Natural killer cell treated with Interleukin-12 subunit alpha and Interleukin-12 subunit beta and Interleukin-15 and Interleukin-18, amount 100 ng/mL, for 72 hours (primary cell): ENCODE measurements at regions not wholly inside any gene's neighbourhood (a gene's known extent, or its start where the extent isn't known, plus 50 kb on each side); places are given as distances from the start of the nearest gene placed in this dataset.
"Not testable (repeated sequence)": the region's sequence is repeated elsewhere in the genome, so short reads cannot be mapped to it uniquely, and the experiment has no call there.

ENCODE experiments used
- ATAC-seq, 2 donors: fragments of 150-1000 bp; cut with Tn5 transposase in 1 of 2; sonication (Bioruptor Pico), chemical (Tn5 transposase) in 1 of 2; 2 replicates each; pipeline ENCODE4 v1.10.0; 2021
- DNase-seq: peaks from one replicate; pipeline ENCODE4 v3.0.0; 2022; ENCODE audit warnings: low spot score
- H3K27ac Mint-ChIP-seq, 2 donors: 1 replicate in 1 of 2; 2 replicates in 1 of 2; pipeline ENCODE4 v1.8.0; 2022; ENCODE audit warnings: mixed read lengths in 2 of 2, mild to moderate bottlenecking in 1 of 2, moderate library complexity in 1 of 2
- H3K27me3 Mint-ChIP-seq, 2 donors: 1 replicate in 1 of 2; 2 replicates in 1 of 2; pipeline ENCODE4 v1.8.0; 2022; ENCODE audit warnings: mixed read lengths in 2 of 2
- H3K36me3 Mint-ChIP-seq: one replicate; pipeline ENCODE4 v1.8.0; 2022; ENCODE audit warnings: mixed read lengths
- H3K4me1 Mint-ChIP-seq, 2 donors: 1 replicate in 1 of 2; 2 replicates in 1 of 2; pipeline ENCODE4 v1.8.0; 2022; ENCODE audit warnings: low read depth in 2 of 2, mixed read lengths in 2 of 2, mild to moderate bottlenecking in 1 of 2
- H3K4me3 Mint-ChIP-seq: one replicate; pipeline ENCODE4 v1.8.0; 2022; ENCODE audit warnings: mixed read lengths
- H3K9me3 Mint-ChIP-seq: 2 replicates; pipeline ENCODE4 v1.8.0; 2022; ENCODE audit warnings: mixed read lengths

- H3K36me3 Mint-ChIP-seq = no peaks in the 10 kb centered on the region
- H3K9me3 Mint-ChIP-seq = peaks cover 3% of the 10 kb centered on the region
- peaks cover 6 to 19% of the 10 kb centered on the region in 2 donors for H3K27me3 Mint-ChIP-seq
- H3K4me1 Mint-ChIP-seq = peaks cover 0 to 3% of the 10 kb centered on the region in 2 donors
- DNase-seq = no peak
- H3K4me3 Mint-ChIP-seq = no peak overlapping the region
- H3K27ac Mint-ChIP-seq = no peak overlapping the region
- no peak for ATAC-seq
These were observed 62.4 kb downstream of the BARX1 start for GRCh38 chr9:93892748-93893147.

- H3K36me3 Mint-ChIP-seq = no peaks in the 10 kb centered on the region
- peaks cover 3% of the 10 kb centered on the region for H3K9me3 Mint-ChIP-seq
- no peaks in the 10 kb centered on the region for H3K4me1 Mint-ChIP-seq
- H3K27ac Mint-ChIP-seq = no peak overlapping the region
- DNase-seq (no peak), ATAC-seq (no peak)
- H3K27me3 Mint-ChIP-seq = peaks cover 11 to 27% of the 10 kb centered on the region in 2 donors
- H3K4me3 Mint-ChIP-seq = no peak overlapping the region
These were observed 63.4 kb downstream of the BARX1 start for GRCh38 chr9:93891549-93892310.

GRCh38 chr9:93891050-93891449 lies 64.1 kb downstream of the BARX1 start:
- Mint-ChIP-seq H3K27ac (no peak overlapping the region), H3K27me3 (peaks cover 14 to 31% of the 10 kb centered on the region in 2 donors), H3K36me3 (no peaks in the 10 kb centered on the region), H3K4me3 (no peak overlapping the region), H3K9me3 (peaks cover 3% of the 10 kb centered on the region), H3K4me1 (no peaks in the 10 kb centered on the region)
- ATAC-seq (no peak), DNase-seq (no peak)

- Mint-ChIP-seq H3K27me3 (peaks cover 14 to 31% of the 10 kb centered on the region in 2 donors), H3K4me3 (no peak overlapping the region), H3K36me3 (no peaks in the 10 kb centered on the region), H3K9me3 (peaks cover 3% of the 10 kb centered on the region), H3K27ac (no peak overlapping the region), H3K4me1 (no peaks in the 10 kb centered on the region)
- DNase-seq = no peak
- ATAC-seq = no peak
These were observed 64.7 kb downstream of the BARX1 start for GRCh38 chr9:93890436-93890935.

- H3K9me3 Mint-ChIP-seq = no peaks in the 10 kb centered on the region
- no peak overlapping the region for H3K4me3 Mint-ChIP-seq
- no peak overlapping the region for H3K27ac Mint-ChIP-seq
- no peak for DNase-seq
- no peaks in the 10 kb centered on the region for H3K36me3 Mint-ChIP-seq
- H3K27me3 Mint-ChIP-seq = peaks cover 22 to 45% of the 10 kb centered on the region in 2 donors
- ATAC-seq = no peak
- no peaks in the 10 kb centered on the region for H3K4me1 Mint-ChIP-seq
These were observed 68.2 kb downstream of the BARX1 start for GRCh38 chr9:93886911-93887310.

- no peak overlapping the region for H3K4me3 Mint-ChIP-seq
- ATAC-seq = no peak
- no peak overlapping the region for H3K27ac Mint-ChIP-seq
These were observed 70.3 kb downstream of the BARX1 start for GRCh38 chr9:93884808-93885207.

GRCh38 chr9:93879662-93880407 lies 75.3 kb downstream of the BARX1 start:
- H3K27me3 Mint-ChIP-seq = peaks cover 15 to 43% of the 10 kb centered on the region in 2 donors
- H3K4me3 Mint-ChIP-seq, H3K27ac Mint-ChIP-seq, DNase-seq, H3K36me3 Mint-ChIP-seq, ATAC-seq, H3K4me1 Mint-ChIP-seq, H3K9me3 Mint-ChIP-seq: not testable (repeated sequence)

More at GRCh38 chr9:93884808-93885207, 70.3 kb downstream of the BARX1 start:
- Mint-ChIP-seq H3K27me3 (peaks cover 20 to 34% of the 10 kb centered on the region in 2 donors), H3K36me3 (no peaks in the 10 kb centered on the region), H3K4me1 (no peaks in the 10 kb centered on the region), H3K9me3 (no peaks in the 10 kb centered on the region)
- DNase-seq = no peak

- H3K27ac Mint-ChIP-seq = no peak overlapping the region
- no peak for ATAC-seq
- H3K4me3 Mint-ChIP-seq = no peak overlapping the region
- no peaks in the 10 kb centered on the region for H3K4me1 Mint-ChIP-seq
- H3K9me3 Mint-ChIP-seq = peaks cover 17% of the 10 kb centered on the region
- H3K27me3 Mint-ChIP-seq = peaks cover 13 to 48% of the 10 kb centered on the region in 2 donors
- DNase-seq = no peak
- peaks cover 22% of the 10 kb centered on the region for H3K36me3 Mint-ChIP-seq
These were observed 79.8 kb downstream of the BARX1 start for GRCh38 chr9:93875330-93875729.

GRCh38 chr9:93874242-93874641 lies 80.9 kb downstream of the BARX1 start:
- Mint-ChIP-seq H3K4me1 (no peaks in the 10 kb centered on the region), H3K27me3 (peaks cover 13 to 48% of the 10 kb centered on the region in 2 donors), H3K9me3 (peaks cover 17% of the 10 kb centered on the region), H3K27ac (no peak overlapping the region), H3K4me3 (no peak overlapping the region), H3K36me3 (peaks cover 22% of the 10 kb centered on the region)
- ATAC-seq (no peak), DNase-seq (no peak)

- H3K4me1 Mint-ChIP-seq = no peaks in the 10 kb centered on the region
- H3K27me3 Mint-ChIP-seq = peaks cover 12 to 44% of the 10 kb centered on the region in 2 donors
- DNase-seq = no peak
- peak in 1 of 2 donors; percentile 25 for ATAC-seq
- no peak overlapping the region for H3K4me3 Mint-ChIP-seq
- peaks cover 22% of the 10 kb centered on the region for H3K36me3 Mint-ChIP-seq
- peaks cover 17% of the 10 kb centered on the region for H3K9me3 Mint-ChIP-seq
- no peak overlapping the region for H3K27ac Mint-ChIP-seq
These were observed 83.9 kb downstream of the BARX1 start for GRCh38 chr9:93871286-93871685.

- no peak for DNase-seq
- Mint-ChIP-seq H3K4me1 (no peaks in the 10 kb centered on the region), H3K9me3 (peaks cover 12% of the 10 kb centered on the region), H3K36me3 (peaks cover 14% of the 10 kb centered on the region), H3K27ac (no peak overlapping the region), H3K27me3 (peaks cover 12 to 33% of the 10 kb centered on the region in 2 donors), H3K4me3 (no peak overlapping the region)
- ATAC-seq = no peak
These were observed 85.3 kb downstream of the BARX1 start for GRCh38 chr9:93869863-93870262.

- Mint-ChIP-seq H3K36me3 (peaks cover 10% of the 10 kb centered on the region), H3K27me3 (peaks cover 16 to 36% of the 10 kb centered on the region in 2 donors), H3K9me3 (peaks cover 8% of the 10 kb centered on the region), H3K4me1 (no peaks in the 10 kb centered on the region), H3K27ac (no peak overlapping the region), H3K4me3 (no peak overlapping the region)
- DNase-seq (no peak), ATAC-seq (no peak)
These were observed 86.1 kb downstream of the BARX1 start for GRCh38 chr9:93869088-93869487.

- H3K4me3 Mint-ChIP-seq = no peak overlapping the region
- no peaks in the 10 kb centered on the region for H3K36me3 Mint-ChIP-seq
- H3K4me1 Mint-ChIP-seq = no peaks in the 10 kb centered on the region
- DNase-seq (no peak), ATAC-seq (peak in 1 of 2 donors; percentile 36)
- no peaks in the 10 kb centered on the region for H3K9me3 Mint-ChIP-seq
- peaks cover 14 to 36% of the 10 kb centered on the region in 2 donors for H3K27me3 Mint-ChIP-seq
- no peak overlapping the region for H3K27ac Mint-ChIP-seq
These were observed 89.4 kb downstream of the BARX1 start for GRCh38 chr9:93865716-93866115.

GRCh38 chr9:93865245-93865644 lies 89.9 kb downstream of the BARX1 start:
- no peaks in the 10 kb centered on the region for H3K4me1 Mint-ChIP-seq
- no peak overlapping the region for H3K4me3 Mint-ChIP-seq
- DNase-seq (no peak), ATAC-seq (peak; percentile 34 to 36)
- peaks cover 17 to 38% of the 10 kb centered on the region in 2 donors for H3K27me3 Mint-ChIP-seq
- no peaks in the 10 kb centered on the region for H3K9me3 Mint-ChIP-seq
- no peak overlapping the region for H3K27ac Mint-ChIP-seq
- H3K36me3 Mint-ChIP-seq = no peaks in the 10 kb centered on the region
